A673 (cell line): ENCODE measurements at regions not wholly inside any gene's neighbourhood (a gene's known extent, or its start where the extent isn't known, plus 50 kb on each side); places are given as distances from the start of the nearest gene placed in this dataset.

Experiments
- BruUV-seq: library from RNA; stranded (reverse); fragments of 400-500 nt; replicated peaks from 2 replicates; lab custom pipeline; 2021; lab: Mats Ljungman, UMichigan
- CTCF ChIA-PET: fragments of 300-600 bp; sonication (Branson Sonifier 250); formaldehyde crosslinking; loops from one replicate; lab custom pipeline; 2022; ENCODE audit warnings: antibody characterized with exemption; lab: Charles Lee
- POLR2A ChIA-PET: fragments of 300-600 bp; sonication (Branson Sonifier 250); formaldehyde crosslinking; loops from one replicate; lab custom pipeline; 2022; ENCODE audit warnings: antibody characterized with exemption; ENCODE audit not compliant: low non-redundant PET; lab: Charles Lee
- DNase-seq: peaks from one replicate; pipeline ENCODE4 v3.0.0-alpha.2; 2015; ENCODE audit warnings: low spot score
- H3K27ac ChIP-seq: fragments of 200-600 bp; sonication (generic); 2 replicates; pipeline ENCODE4 v1.5.1; 2016; ENCODE audit warnings: mixed run types, low read depth, mild to moderate bottlenecking, mixed read lengths, antibody characterized with exemption, low read length; ENCODE audit not compliant: poor library complexity, severe bottlenecking
- H3K27me3 ChIP-seq: fragments of 200-600 bp; sonication (generic); replicated peaks from 2 replicates; pipeline ENCODE4 v1.6.1; 2017; ENCODE audit warnings: mixed run types, low read depth, mild to moderate bottlenecking, mixed read lengths, antibody characterized with exemption, low read length; ENCODE audit not compliant: insufficient read depth, poor library complexity
- H3K36me3 ChIP-seq: fragments of 200-600 bp; sonication (generic); 2 replicates; pipeline ENCODE4 v1.6.1; 2016; ENCODE audit warnings: mixed run types, mild to moderate bottlenecking, mixed read lengths, antibody characterized with exemption, low read length; ENCODE audit not compliant: insufficient read depth, poor library complexity, severe bottlenecking
- H3K4me1 ChIP-seq: fragments of 200-600 bp; sonication (generic); 2 replicates; pipeline ENCODE4 v1.6.1; 2017; ENCODE audit warnings: mixed run types, mild to moderate bottlenecking, mixed read lengths, antibody characterized with exemption, low read length; ENCODE audit not compliant: insufficient read depth, poor library complexity, severe bottlenecking
- H3K4me3 ChIP-seq: fragments of 200-600 bp; sonication (generic); 2 replicates; pipeline ENCODE4 v1.5.1; 2016; ENCODE audit warnings: low read depth, mixed run types, mild to moderate bottlenecking, mixed read lengths, low read length; ENCODE audit not compliant: poor library complexity, severe bottlenecking
- H3K9me3 ChIP-seq: fragments of 200-600 bp; sonication (generic); 2 replicates; pipeline ENCODE4 v1.6.1; 2016; ENCODE audit warnings: mixed run types, low read depth, mild to moderate bottlenecking, mixed read lengths, antibody characterized with exemption, low read length; ENCODE audit not compliant: poor library complexity, severe bottlenecking
- EZH2 ChIP-seq: fragments of 200-600 bp; sonication (generic); IDR thresholded peaks from 2 replicates; pipeline ENCODE4 v1.6.1; 2017; ENCODE audit warnings: borderline replicate concordance, low read depth, mild to moderate bottlenecking, mixed read lengths, antibody characterized with exemption, low read length; ENCODE audit not compliant: poor library complexity, severe bottlenecking
- intact Hi-C: fragments of 100-400 bp; cut with micrococcal nuclease; formaldehyde crosslinking; loops from one replicate; pipeline ENCODE4 v1.10.0; 2022; ENCODE audit not compliant: unreplicated experiment
- TF ChIP-seq, protein P1 (sequence below): fragments of 300-800, 200-600 bp; sonication (generic); conservative IDR thresholded peaks from 2 replicates; pipeline ENCODE4 v1.5.1; 2017; ENCODE audit warnings: low read depth, mild to moderate bottlenecking, antibody characterized with exemption, low read length, moderate library complexity, mixed read lengths

DNA sequence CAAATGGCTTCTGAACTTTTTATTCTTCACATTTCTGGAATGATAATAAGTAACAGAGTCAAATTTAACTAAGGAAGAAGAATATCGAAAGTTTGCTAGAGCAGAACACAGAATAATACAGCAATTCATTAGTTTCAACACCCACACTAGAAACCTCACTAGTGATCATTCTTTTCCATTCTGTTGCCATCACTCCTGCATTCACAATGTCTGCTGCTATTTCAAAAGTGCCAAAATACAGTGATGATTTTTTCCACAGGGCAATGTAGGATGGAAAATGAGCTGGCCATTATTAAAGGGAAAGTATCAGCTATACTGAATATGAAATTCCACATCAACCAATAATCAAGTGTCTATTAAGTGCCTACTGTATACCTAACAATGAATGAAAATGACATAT is 186.7 kb downstream of the USP46 start:
- H3K4me3 ChIP-seq, result no peak overlapping the region
- ChIA-PET CTCF (no interaction called here), POLR2A (no interaction called here)
- H3K9me3 ChIP-seq, result no peaks in the 10 kb centered on the region
- no peaks in the 10 kb centered on the region for H3K36me3 ChIP-seq
- no peak for DNase-seq
- H3K27ac ChIP-seq, result no peak overlapping the region
- H3K27me3 ChIP-seq, result no peaks in the 10 kb centered on the region
- H3K4me1 ChIP-seq, result no peaks in the 10 kb centered on the region
- no TSS peak for BruUV-seq
- intact Hi-C loops, result no loop called here
- TF ChIP-seq, protein P1, sequence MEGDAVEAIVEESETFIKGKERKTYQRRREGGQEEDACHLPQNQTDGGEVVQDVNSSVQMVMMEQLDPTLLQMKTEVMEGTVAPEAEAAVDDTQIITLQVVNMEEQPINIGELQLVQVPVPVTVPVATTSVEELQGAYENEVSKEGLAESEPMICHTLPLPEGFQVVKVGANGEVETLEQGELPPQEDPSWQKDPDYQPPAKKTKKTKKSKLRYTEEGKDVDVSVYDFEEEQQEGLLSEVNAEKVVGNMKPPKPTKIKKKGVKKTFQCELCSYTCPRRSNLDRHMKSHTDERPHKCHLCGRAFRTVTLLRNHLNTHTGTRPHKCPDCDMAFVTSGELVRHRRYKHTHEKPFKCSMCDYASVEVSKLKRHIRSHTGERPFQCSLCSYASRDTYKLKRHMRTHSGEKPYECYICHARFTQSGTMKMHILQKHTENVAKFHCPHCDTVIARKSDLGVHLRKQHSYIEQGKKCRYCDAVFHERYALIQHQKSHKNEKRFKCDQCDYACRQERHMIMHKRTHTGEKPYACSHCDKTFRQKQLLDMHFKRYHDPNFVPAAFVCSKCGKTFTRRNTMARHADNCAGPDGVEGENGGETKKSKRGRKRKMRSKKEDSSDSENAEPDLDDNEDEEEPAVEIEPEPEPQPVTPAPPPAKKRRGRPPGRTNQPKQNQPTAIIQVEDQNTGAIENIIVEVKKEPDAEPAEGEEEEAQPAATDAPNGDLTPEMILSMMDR, result no peak
- TF ChIP-seq EZH2, result no peak

DNA sequence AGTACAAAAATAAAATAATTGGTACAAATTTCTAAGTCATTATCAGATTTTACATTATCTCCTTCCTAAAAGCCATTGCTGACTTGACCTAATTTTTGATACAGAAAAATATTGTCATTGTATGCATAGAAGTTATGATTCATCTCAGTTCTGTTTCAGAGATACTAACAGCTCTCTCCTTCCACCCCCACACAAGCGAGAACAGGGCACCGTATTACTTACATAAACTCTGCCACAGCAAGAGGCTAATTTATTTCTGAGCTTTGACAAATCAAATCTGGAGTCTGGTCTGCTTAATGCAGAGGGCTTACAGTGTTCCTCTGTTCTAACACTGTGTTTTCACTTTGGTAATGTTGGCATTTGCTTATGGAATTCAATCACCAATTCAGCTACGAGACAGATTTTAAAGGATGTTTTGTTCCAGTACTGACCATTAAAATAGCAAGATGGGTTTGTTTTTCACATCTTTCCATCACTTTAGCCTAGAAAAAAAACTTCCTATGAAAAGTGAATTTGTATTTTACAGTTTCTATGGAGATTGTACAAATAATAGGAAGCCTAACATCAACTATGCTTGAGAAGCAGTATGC is 181.8 kb downstream of the USP46 start:
- Histone ChIP-seq H3K27ac (no peak overlapping the region), H3K36me3 (no peaks in the 10 kb centered on the region), H3K9me3 (no peaks in the 10 kb centered on the region), H3K4me3 (no peak overlapping the region), H3K4me1 (no peaks in the 10 kb centered on the region), H3K27me3 (no peaks in the 10 kb centered on the region)
- intact Hi-C loops, result no loop called here
- DNase-seq, result no peak
- ChIA-PET CTCF (no interaction called here), POLR2A (no interaction called here)
- BruUV-seq, result no TSS peak
- no peak for TF ChIP-seq EZH2
- TF ChIP-seq, protein P1, result no peak

DNA sequence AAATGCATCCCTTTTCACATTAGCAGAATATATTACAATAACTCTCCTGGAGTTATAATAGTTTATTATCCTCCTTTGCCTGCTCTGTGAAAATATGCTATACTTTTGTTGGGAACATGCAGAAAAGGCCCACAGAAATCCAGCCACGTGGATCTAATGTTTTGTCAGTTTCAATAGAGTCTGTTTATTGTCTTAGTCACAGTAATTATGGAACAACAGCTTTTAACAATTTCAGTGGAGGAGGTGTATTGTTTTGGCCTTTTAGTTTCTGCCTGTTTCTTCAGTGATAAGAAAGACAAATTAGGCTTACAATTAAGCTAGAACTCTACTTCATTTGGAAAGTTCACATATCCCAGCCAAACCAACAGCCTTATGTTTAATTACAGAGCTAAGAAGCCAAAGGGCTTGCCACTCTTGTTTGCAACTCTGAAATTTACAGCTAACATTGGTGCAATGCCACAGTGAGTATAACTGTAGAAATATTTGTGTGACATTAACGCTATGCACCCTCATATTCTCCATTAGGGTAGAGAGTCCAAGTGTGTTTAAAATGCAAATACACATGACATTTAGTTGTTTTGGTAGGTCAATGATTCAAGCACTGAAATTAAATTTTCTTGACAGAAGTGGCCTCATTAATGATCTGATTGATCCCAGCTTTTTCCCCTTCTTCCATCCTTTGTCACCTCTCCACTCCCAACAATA is 175.8 kb downstream of the USP46 start:
- no TSS peak for BruUV-seq
- H3K36me3 ChIP-seq, result no peaks in the 10 kb centered on the region
- no peak overlapping the region for H3K27ac ChIP-seq
- ChIA-PET POLR2A (no interaction called here), CTCF (no interaction called here)
- H3K9me3 ChIP-seq, result no peaks in the 10 kb centered on the region
- no peak for DNase-seq
- H3K27me3 ChIP-seq, result no peaks in the 10 kb centered on the region
- intact Hi-C loops, result no loop called here
- TF ChIP-seq EZH2, result no peak
- TF ChIP-seq, protein P1, result no peak
- no peaks in the 10 kb centered on the region for H3K4me1 ChIP-seq
- H3K4me3 ChIP-seq, result no peak overlapping the region
